NCI-H146 treated with DMSO at 0.1 percent for 48 hours (cell line): ENCODE measurements at regions not wholly inside any gene's neighbourhood (a gene's known extent, or its start where the extent isn't known, plus 50 kb on each side); places are given as distances from the start of the nearest gene placed in this dataset.

ENCODE experiments used
- DNase-seq: peaks from one replicate; lab custom pipeline; 2025; ENCODE audit not compliant: unreplicated experiment; lab: John Stamatoyannopoulos, UW

GRCh38 chr4:27181693-27182092 is 321.1 kb downstream of the STIM2 start:
- no peak for DNase-seq

GRCh38 chr4:27182211-27182610 is 321.6 kb downstream of the STIM2 start:
- no peak for DNase-seq

GRCh38 chr4:27184508-27185155 is 324.0 kb downstream of the STIM2 start:
- DNase-seq = no peak

DNA sequence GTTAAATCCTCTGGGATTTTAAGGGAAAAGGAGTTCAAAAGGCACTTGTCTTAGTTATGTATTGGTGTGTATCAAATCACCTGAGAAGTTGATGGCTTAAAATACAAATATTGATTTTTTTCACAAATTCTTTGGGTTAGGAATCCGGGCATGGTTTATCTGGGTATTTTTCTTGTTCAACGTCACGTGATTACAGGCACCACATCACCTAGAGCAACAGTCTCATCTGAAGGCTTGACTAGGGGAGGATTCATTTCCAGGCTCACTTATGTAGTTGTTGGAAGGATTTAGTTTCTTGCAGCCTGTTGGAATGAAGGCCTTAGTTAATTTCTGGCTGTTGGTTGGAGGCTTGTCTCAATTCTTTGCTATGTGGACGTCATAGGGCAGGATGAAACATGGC is 326.1 kb downstream of the STIM2 start:
- DNase-seq = no peak

- DNase-seq = no peak
Observed at GRCh38 chr4:27187786-27188185, 327.1 kb downstream of the STIM2 start.

- DNase-seq = no peak
Observed at GRCh38 chr4:27189683-27190082, 329.0 kb downstream of the STIM2 start.

GRCh38 chr4:27191592-27191991 is 331.0 kb downstream of the STIM2 start:
- no peak for DNase-seq

- no peak for DNase-seq
Observed at GRCh38 chr4:27194599-27195176, 334.0 kb downstream of the STIM2 start.

GRCh38 chr4:27198246-27198645 is 337.6 kb downstream of the STIM2 start:
- DNase-seq = no peak

DNA sequence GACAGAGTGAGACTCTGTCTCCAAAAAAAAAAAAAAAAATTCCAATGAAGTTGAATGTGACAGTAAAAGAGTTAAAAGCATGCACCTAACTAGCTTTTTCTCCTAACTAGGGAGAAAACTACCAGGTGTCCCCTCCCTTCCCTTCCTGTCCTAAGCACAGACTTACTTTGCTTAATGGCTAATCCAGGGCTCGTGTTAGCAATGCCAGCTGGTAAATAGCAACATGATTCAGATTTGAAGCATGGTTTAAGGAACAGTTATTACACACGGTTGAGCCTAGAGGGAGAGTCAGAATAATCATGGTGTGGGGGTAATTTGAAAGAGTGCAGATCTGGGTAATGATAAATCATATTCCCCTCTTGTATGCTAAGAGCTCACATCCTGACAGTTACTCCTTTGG is 338.3 kb downstream of the STIM2 start:
- DNase-seq = no peak

DNA sequence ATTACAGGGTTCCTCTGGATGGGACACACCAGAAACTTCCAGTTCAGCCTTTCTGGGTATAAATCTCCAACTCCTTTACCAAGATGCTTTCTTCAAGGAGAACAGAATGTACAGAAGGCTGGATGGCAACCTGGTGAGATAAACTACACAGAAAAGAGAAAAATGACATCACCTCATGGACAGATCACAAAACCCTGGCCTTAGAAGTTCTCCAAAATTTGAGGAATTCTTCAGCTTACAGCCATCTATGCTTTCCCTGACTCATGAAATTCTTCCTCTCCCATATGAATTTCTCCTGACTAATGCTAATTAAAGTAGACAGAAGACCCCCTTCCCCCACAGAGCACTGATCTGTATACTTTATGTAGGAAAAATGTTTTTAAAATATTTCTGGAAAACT is 345.4 kb downstream of the STIM2 start:
- DNase-seq = no peak

DNA sequence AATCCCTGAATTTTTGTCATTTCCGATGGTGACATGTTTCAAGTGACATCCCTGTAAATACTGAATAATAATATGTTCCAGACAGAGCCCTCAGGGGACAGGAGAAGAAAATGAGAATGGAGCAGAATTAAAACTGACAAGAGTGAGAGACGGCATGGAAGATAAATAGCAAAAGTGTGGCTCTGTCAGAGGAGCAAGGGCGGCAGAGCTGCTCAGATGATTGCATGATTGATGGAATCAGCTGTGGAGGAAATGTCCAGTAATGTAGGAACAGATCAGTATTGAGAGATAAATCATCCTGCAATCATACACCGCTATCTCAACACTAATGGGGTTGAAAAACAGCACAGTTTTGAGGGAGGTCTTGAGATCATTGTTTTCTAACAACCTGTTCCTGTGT is 350.3 kb downstream of the STIM2 start:
- no peak for DNase-seq

DNA sequence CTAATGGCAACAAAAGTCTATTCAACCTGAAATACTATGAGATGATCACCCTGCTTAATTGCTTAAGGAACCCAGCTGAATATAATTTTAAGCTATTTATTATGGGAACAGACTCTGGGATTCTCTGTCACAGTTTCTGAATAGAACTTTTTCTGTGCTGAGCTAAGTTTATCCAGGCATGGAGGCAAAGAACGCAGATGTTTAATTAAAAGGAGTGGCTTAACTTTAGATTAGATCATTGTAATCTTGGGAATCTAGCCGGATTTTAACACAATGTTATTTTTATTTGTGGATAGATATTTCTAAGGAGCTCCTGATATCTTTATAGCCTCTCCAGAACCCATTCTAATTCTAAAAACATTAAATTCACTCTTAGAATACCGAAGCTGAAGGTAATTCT is 353.4 kb downstream of the STIM2 start:
- DNase-seq = no peak

DNA sequence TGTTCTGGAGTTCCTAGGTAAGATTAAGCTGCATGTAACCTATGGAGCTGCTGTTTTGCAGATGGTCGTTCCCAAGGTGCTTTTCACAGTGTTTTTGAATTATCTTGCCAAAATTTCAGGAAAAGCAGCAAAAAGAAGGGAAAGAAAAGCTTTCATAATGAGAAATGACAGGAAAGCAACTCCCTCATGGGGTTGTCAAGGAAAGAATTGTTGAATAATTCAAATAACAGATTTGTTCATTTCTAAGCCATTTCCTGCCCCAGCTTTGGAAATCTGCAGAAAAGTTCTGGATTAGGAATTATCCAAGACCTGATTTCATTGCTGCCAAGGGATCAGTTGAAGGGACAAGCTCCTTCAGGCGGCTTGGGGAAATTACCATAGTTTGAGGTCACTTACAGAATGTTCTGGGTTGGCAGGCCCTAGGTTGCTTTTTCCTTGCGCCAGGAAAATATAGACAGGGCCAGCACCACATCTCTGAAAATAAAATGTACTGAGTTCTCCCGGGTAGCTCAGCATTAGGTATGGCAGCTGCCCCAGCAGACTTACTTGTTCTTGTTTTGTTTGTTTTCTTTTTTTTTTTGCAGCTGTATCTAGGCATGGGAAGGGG is 354.7 kb downstream of the STIM2 start:
- DNase-seq = no peak

GRCh38 chr4:27217261-27217769 is 356.7 kb downstream of the STIM2 start:
- DNase-seq = no peak

DNA sequence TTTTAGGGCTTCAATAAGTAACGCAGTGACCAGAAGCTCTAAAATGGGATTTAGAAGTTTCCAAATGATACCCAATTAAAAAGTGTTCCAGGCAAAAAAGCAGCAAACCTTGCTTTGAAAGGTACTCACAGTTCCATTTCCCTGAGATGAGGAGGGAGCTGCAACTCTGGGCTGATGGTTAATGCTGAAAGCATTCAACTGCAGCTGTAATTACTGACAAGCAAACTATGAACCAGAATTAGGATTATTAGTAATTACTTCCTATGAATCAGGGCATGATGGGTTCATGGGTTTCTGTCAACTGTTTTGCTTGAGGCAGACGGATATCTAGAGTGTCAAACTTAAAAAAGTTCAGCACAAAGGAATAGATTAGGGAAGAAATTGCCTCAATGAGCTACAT is 357.4 kb downstream of the STIM2 start:
- DNase-seq = no peak

DNA sequence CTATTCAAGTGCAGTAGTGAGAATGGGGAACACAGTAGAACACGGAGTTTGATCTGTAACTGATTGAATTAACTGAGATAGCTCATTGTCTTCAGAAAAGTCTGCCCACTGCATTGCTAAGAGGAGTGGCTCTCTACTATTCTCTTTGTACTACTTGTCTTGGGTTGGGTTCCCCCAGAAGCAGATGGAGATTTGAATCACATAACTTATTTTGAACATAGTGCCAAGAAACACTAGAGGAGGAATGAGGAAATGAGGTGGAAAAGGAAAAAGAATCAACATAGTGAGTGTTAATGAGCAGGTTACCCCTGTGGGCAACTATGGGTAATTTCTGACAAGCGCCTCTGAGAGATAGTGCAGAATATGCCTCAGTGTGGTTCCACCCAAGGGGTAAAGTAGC is 362.7 kb downstream of the STIM2 start:
- DNase-seq = no peak

DNA sequence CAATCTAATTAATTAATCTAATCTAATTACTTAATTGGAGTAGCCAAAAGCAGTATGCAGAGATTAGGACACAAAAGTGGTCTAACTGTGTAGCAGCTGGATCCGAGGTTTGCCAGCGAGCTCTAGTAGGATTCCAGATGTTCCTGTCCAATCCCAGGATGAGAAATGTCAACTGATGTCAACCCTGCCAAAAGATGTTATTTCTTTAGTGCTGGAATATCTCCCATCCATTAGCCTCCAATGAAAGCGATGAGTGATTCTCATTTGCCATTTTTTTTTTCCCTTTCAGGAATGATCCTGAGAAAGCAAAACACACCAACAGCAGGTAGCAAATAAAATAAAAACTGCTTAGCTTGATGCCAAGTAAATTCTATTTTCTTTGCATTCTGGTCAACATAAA is 372.9 kb downstream of the STIM2 start:
- DNase-seq = no peak

- no peak for DNase-seq
Observed at GRCh38 chr4:27234306-27234899, 373.8 kb downstream of the STIM2 start.

- DNase-seq = no peak
Observed at GRCh38 chr4:27239641-27240040, 379.0 kb downstream of the STIM2 start.

GRCh38 chr4:27242217-27242616 is 381.6 kb downstream of the STIM2 start:
- no peak for DNase-seq

DNA sequence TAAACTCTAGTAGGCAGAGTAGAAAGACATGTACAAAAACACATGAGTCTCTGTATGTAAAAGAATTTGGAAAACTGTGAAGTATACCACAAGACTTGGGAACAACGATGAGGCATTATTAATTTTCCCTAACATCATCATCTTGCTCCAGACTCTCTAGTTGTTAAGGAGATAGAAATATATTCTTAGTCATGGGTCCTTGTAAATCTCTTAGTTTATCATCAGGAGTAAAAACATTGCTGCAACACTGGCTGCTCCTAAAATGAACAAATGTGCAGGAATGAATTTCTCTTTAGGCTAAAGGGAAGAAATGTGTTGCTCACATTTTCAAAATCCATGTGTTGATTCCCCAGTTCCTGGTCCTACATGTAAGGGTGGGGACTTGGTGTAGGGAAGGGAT is 384.6 kb downstream of the STIM2 start:
- no peak for DNase-seq
